Sigmoid colon (tissue), 6 donors: ENCODE measurements at regions not wholly inside any gene's neighbourhood (a gene's known extent, or its start where the extent isn't known, plus 50 kb on each side); places are given as distances from the start of the nearest gene placed in this dataset.

Experiments
- DNase-seq: peaks from one replicate; pipeline ENCODE4 v3.0.0-alpha.2; 2019
- H3K27ac ChIP-seq, 4 donors: fragments of 200-600 bp; sonication (generic); one replicate each; pipeline ENCODE4 v1.5.1; 2016 to 2019; ENCODE audit warnings: mild to moderate bottlenecking in 1 of 4
- H3K27me3 ChIP-seq, 3 donors: fragments of 200-600 bp; sonication (generic); one replicate each; pipeline ENCODE4 v1.5.1; 2019; ENCODE audit warnings: mild to moderate bottlenecking in 1 of 3
- H3K36me3 ChIP-seq, 4 donors: fragments of 200-600 bp; sonication (generic); one replicate each; pipeline ENCODE4 v1.5.1; 2016 to 2019
- H3K4me1 ChIP-seq, 4 donors: fragments of 200-600 bp; sonication (generic); one replicate each; pipeline ENCODE4 v1.5.1; 2017 to 2019
- H3K4me3 ChIP-seq, 4 donors: fragments of 200-600 bp; sonication (generic); one replicate each; pipeline ENCODE4 v1.5.1; 2017 to 2019; ENCODE audit warnings: mild to moderate bottlenecking in 2 of 4, moderate library complexity in 1 of 4
- H3K9me3 ChIP-seq, 4 donors: fragments of 200-600 bp in 3 of 4; sonication (generic) in 3 of 4; one replicate each; pipeline versions ENCODE4 v1.5.1 to v1.6.1; 2013 to 2019
- CTCF ChIP-seq, 4 experiments: fragments of 450-650 bp in 3 of 4; fragments of 200-600 bp in 1 of 4; IDR thresholded peaks; one replicate each; pipeline ENCODE4 v1.5.1; 2016 to 2019; ENCODE audit warnings: antibody characterized with exemption in 4 of 4, mild to moderate bottlenecking in 3 of 4, moderate library complexity in 2 of 4
- EP300 ChIP-seq, 4 donors: sonication (generic); formaldehyde crosslinking; IDR thresholded peaks; one replicate each; pipeline ENCODE4 v1.6.1; 2017; ENCODE audit warnings: antibody characterized with exemption in 4 of 4
- POLR2A ChIP-seq, 2 donors: fragments of 450-650 bp; IDR thresholded peaks; one replicate each; pipeline ENCODE4 v1.6.1; 2016; ENCODE audit warnings: antibody characterized with exemption in 2 of 2, mild to moderate bottlenecking in 2 of 2, moderate library complexity in 2 of 2
- POLR2AphosphoS5 ChIP-seq, 4 donors: sonication (generic); formaldehyde crosslinking; IDR thresholded peaks; one replicate each; pipeline ENCODE4 v1.6.1; 2017; ENCODE audit warnings: antibody characterized with exemption in 4 of 4
- WGBS, 2 donors: extraction: QIAGEN DNeasy Blood & Tissue Kit; methylation state at CpG; one replicate each; pipeline ENCODE4 v1.1.7; 2013; 5-methylcytosine and 5-hydroxymethylcytosine counted together
- intact Hi-C: fragments of 100-400 bp; cut with DNase I; formaldehyde crosslinking; loops from one replicate; pipeline ENCODE4 v1.15.1; 2023
- donor health status: healthy with polysubstance abuse.
- donor health status: healthy.

DNA sequence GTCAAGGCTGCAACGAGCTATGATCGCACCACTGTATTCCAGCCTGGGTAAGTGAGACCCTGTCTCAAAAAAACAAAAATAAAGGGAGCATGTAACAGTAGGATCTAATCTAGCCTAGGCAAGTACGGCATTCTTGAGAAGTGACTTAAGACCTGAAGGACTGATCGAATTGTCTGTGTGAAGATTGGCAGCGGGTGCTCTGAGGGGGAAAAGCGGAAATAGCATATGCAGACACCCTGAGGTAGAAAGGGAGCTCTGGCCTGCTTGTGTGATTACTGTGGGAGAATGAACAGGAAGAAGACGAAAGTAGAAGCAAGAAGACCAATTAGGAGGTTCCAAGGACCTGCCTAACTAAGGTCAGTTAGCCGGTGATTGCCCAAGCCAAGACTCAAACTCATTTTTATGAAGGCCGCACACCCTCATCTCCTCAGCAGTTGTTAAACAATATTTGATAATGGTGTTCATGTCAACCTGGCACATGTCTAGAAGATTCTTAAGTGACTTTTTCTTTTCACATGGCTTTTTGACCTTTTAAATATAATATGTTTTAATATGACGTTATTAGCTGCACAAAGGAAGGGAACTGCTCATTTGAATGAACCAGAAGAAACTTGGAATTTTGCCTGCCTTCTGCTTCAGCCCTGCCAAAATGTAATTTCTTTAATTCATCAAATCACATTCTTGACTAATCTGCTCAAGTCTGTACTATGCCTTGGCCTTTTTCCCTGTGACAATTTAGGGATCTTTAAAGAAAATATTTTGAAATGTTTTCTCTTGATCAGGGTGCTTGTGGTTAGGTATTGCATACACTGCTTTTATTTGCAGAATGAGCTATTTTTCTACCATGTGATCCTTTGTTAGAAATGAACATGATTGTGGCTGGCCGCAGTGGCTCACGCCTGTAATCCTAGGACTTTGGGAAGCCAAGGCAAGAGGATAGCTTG lies 289.2 kb upstream of the DMRT1 start:
- no peak for TF ChIP-seq POLR2AphosphoS5 (IDR thresholded peaks at IDR 0.05)
- no peak for TF ChIP-seq POLR2A (IDR thresholded peaks at IDR 0.05)
- no peak overlapping the region for H3K27ac ChIP-seq
- no peak overlapping the region for H3K4me3 ChIP-seq
- 81 to 87% methylated on average over 12 of the region's 12 CpGs for WGBS, 2 donors
- no peaks in the 10 kb centered on the region for H3K27me3 ChIP-seq
- H3K9me3 ChIP-seq, result no peaks in the 10 kb centered on the region
- H3K4me1 ChIP-seq, result peaks cover 0 to 3% (median under 1%) of the 10 kb centered on the region in 4 donors
- no peak for DNase-seq
- intact Hi-C loops, result no loop called here
- no peaks in the 10 kb centered on the region for H3K36me3 ChIP-seq

- H3K4me3 ChIP-seq, result no peak overlapping the region
- H3K4me1 ChIP-seq, result no peaks in the 10 kb centered on the region
- no peaks in the 10 kb centered on the region for H3K9me3 ChIP-seq
- H3K27ac ChIP-seq, result no peak overlapping the region
- no peak for DNase-seq
- WGBS, 2 donors, result 57 to 74% methylated on average over 4 of the region's 4 CpGs
- TF ChIP-seq EP300 (IDR thresholded peaks at IDR 0.05), result no peak
- TF ChIP-seq CTCF (IDR thresholded peaks at IDR 0.05), result no peak
- TF ChIP-seq POLR2AphosphoS5 (IDR thresholded peaks at IDR 0.05), result no peak
- no peak for TF ChIP-seq POLR2A (IDR thresholded peaks at IDR 0.05)
- no peaks in the 10 kb centered on the region for H3K36me3 ChIP-seq
- intact Hi-C loops, result no loop called here
- no peaks in the 10 kb centered on the region for H3K27me3 ChIP-seq
These were observed 286.0 kb upstream of the DMRT1 start for GRCh38 chr9:555493-555892.

DNA sequence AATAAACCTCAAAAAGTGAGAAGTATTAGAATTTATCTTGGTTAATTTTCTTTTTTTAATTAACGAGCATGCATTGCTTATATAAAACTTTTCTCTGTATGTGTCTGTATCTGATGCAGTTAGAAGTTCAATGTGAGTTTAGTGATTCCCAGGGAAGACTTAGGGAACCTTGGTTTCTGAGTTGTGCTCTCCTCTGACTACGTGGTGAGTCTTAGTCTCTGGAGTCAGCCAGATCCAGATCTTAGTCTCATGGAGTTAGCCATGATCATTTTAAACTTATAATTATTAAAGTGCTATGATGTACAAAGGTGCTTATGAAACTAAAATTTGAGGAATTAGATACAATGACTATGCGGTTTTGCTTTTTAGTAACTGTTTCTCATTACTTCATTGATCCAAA lies 285.3 kb upstream of the DMRT1 start:
- no peak overlapping the region for H3K4me3 ChIP-seq
- no peak for DNase-seq
- H3K27ac ChIP-seq, result no peak overlapping the region
- H3K36me3 ChIP-seq, result no peaks in the 10 kb centered on the region
- H3K4me1 ChIP-seq, result no peaks in the 10 kb centered on the region
- 63 to 88% methylated on average over 3 of the region's 3 CpGs for WGBS, 2 donors
- H3K9me3 ChIP-seq, result no peaks in the 10 kb centered on the region
- no peaks in the 10 kb centered on the region for H3K27me3 ChIP-seq
- intact Hi-C loops, result no loop called here
- TF ChIP-seq POLR2A (IDR thresholded peaks at IDR 0.05) (no peak), EP300 (IDR thresholded peaks at IDR 0.05) (no peak), CTCF (IDR thresholded peaks at IDR 0.05) (no peak), POLR2AphosphoS5 (IDR thresholded peaks at IDR 0.05) (no peak)

GRCh38 chr9:556675-557074 lies 284.8 kb upstream of the DMRT1 start:
- no peak for DNase-seq
- no peaks in the 10 kb centered on the region for H3K36me3 ChIP-seq
- H3K27ac ChIP-seq, result no peak overlapping the region
- intact Hi-C loops, result no loop called here
- WGBS, 2 donors, result 29 to 72% methylated on average over 2 of the region's 2 CpGs
- no peak for TF ChIP-seq POLR2AphosphoS5 (IDR thresholded peaks at IDR 0.05)
- TF ChIP-seq EP300 (IDR thresholded peaks at IDR 0.05), result no peak
- no peak for TF ChIP-seq POLR2A (IDR thresholded peaks at IDR 0.05)
- no peak for TF ChIP-seq CTCF (IDR thresholded peaks at IDR 0.05)
- no peak overlapping the region for H3K4me3 ChIP-seq
- H3K9me3 ChIP-seq, result no peaks in the 10 kb centered on the region
- H3K27me3 ChIP-seq, result no peaks in the 10 kb centered on the region
- no peaks in the 10 kb centered on the region for H3K4me1 ChIP-seq

- WGBS, 2 donors, result 93 to 95% methylated on average over 9 of the region's 9 CpGs
- H3K27me3 ChIP-seq, result no peaks in the 10 kb centered on the region
- H3K36me3 ChIP-seq, result no peaks in the 10 kb centered on the region
- no peak overlapping the region for H3K4me3 ChIP-seq
- no peak for DNase-seq
- no peak for TF ChIP-seq EP300 (IDR thresholded peaks at IDR 0.05)
- no peak for TF ChIP-seq CTCF (IDR thresholded peaks at IDR 0.05)
- TF ChIP-seq POLR2AphosphoS5 (IDR thresholded peaks at IDR 0.05), result no peak
- TF ChIP-seq POLR2A (IDR thresholded peaks at IDR 0.05), result no peak
- no peaks in the 10 kb centered on the region for H3K9me3 ChIP-seq
- H3K27ac ChIP-seq, result no peak overlapping the region
- intact Hi-C loops, result no loop called here
- no peaks in the 10 kb centered on the region for H3K4me1 ChIP-seq
These were observed 283.8 kb upstream of the DMRT1 start for GRCh38 chr9:557601-558201.
